B cell (primary cell): ENCODE measurements at regions not wholly inside any gene's neighbourhood (a gene's known extent, or its start where the extent isn't known, plus 50 kb on each side); places are given as distances from the start of the nearest gene placed in this dataset.

ENCODE experiments used
- ATAC-seq: fragments of 200-7000 bp; cut with Tn5 transposase; one replicate; pipeline ENCODE4 v1.10.0; 2021; ENCODE audit warnings: low read depth, mild to moderate bottlenecking, moderate number of reproducible peaks, moderate library complexity
- CTCF ChIA-PET: fragments of 350-600 bp; sonication (Branson Sonifier 250); formaldehyde crosslinking; loops from one replicate; lab custom pipeline; 2021; ENCODE audit warnings: antibody characterized with exemption, inconsistent platforms; lab: Charles Lee
- POLR2A ChIA-PET: fragments of 350-600 bp; sonication (Branson Sonifier 250); formaldehyde crosslinking; loops from one replicate; lab custom pipeline; 2021; ENCODE audit warnings: antibody characterized with exemption; lab: Charles Lee
- DNase-seq: peaks from one replicate; pipeline ENCODE4 v3.0.0; 2013
- H2AFZ ChIP-seq: 2 replicates; pipeline ENCODE4 v1.6.1; 2012; ENCODE audit warnings: mild to moderate bottlenecking, low read depth, low read length; ENCODE audit not compliant: insufficient read depth, poor library complexity, severe bottlenecking
- H3K27ac ChIP-seq, 2 donors: 1 replicate in 1 of 2; 2 replicates in 1 of 2; pipeline ENCODE4 v1.5.1; 2012 to 2013; ENCODE audit warnings: low read length in 2 of 2, mild to moderate bottlenecking in 2 of 2, moderate library complexity in 1 of 2
- H3K27me3 ChIP-seq, 4 experiments: fragments of 200-600 bp in 1 of 4; sonication (generic) in 1 of 4; replicated peaks in 1 of 4; 1 replicate in 2 of 4; 2 replicates in 2 of 4; pipeline versions ENCODE4 v1.6.1 to v1.7.0; 2013 to 2016; ENCODE audit warnings: low read length in 3 of 4, mild to moderate bottlenecking in 2 of 4, mixed read lengths in 1 of 4, moderate library complexity in 1 of 4; ENCODE audit not compliant: insufficient read depth in 4 of 4, control insufficient read depth in 3 of 4; ENCODE audit errors: control extremely low read depth in 1 of 4
- H3K36me3 ChIP-seq, 2 experiments: replicated peaks in 1 of 2; 1 replicate in 1 of 2; 2 replicates in 1 of 2; pipeline versions ENCODE4 v1.6.1 to v1.7.1; 2013; ENCODE audit warnings: low read length in 1 of 2; ENCODE audit not compliant: insufficient read depth in 2 of 2, control insufficient read depth in 1 of 2; ENCODE audit errors: control extremely low read depth in 1 of 2, extremely low read depth in 1 of 2
- H3K4me1 ChIP-seq, 2 donors: fragments of 200-600 bp in 1 of 2; sonication (generic) in 1 of 2; 1 replicate in 1 of 2; 2 replicates in 1 of 2; pipeline versions ENCODE4 v1.5.1 to v1.6.1; 2013 to 2017; ENCODE audit warnings: low read length in 2 of 2; ENCODE audit not compliant: control insufficient read depth in 2 of 2, insufficient read depth in 2 of 2
- H3K4me2 ChIP-seq: replicated peaks from 2 replicates; pipeline ENCODE3; 2012; ENCODE audit warnings: mild to moderate bottlenecking, low read depth, low read length; ENCODE audit not compliant: poor library complexity, severe bottlenecking
- H3K4me3 ChIP-seq, 5 experiments: fragments of 200-600 bp in 1 of 5; sonication (generic) in 1 of 5; 1 replicate in 3 of 5; 2 replicates in 2 of 5; pipeline versions ENCODE4 v1.5.1 to v1.7.0; 2011 to 2016; ENCODE audit warnings: low read length in 4 of 5, mild to moderate bottlenecking in 4 of 5, low read depth in 2 of 5, control low read depth in 1 of 5, moderate library complexity in 1 of 5; ENCODE audit not compliant: insufficient read depth in 1 of 5; ENCODE audit errors: control extremely low read depth in 1 of 5, extremely low read depth in 1 of 5
- H3K79me2 ChIP-seq: fragments of 200-600 bp; sonication (generic); one replicate; pipeline ENCODE4 v1.6.0; 2016; ENCODE audit warnings: low read length; ENCODE audit not compliant: control insufficient read depth, insufficient read depth
- H3K9ac ChIP-seq: fragments of 200-600 bp; sonication (generic); 2 replicates; pipeline ENCODE4 v1.6.1; 2017; ENCODE audit warnings: mild to moderate bottlenecking, low read length, moderate library complexity
- H3K9me3 ChIP-seq, 3 donors: one replicate each; pipeline versions ENCODE4 v1.6.1 to v1.7.1; 2013; ENCODE audit warnings: low read length in 2 of 3; ENCODE audit not compliant: control insufficient read depth in 2 of 3, insufficient read depth in 1 of 3; ENCODE audit errors: control extremely low read depth in 1 of 3
- H4K20me1 ChIP-seq: 2 replicates; pipeline ENCODE4 v1.6.0; 2012; ENCODE audit warnings: mild to moderate bottlenecking, low read length; ENCODE audit not compliant: insufficient read depth, control insufficient read depth, poor library complexity, severe bottlenecking
- H3K27ac Mint-ChIP-seq: one replicate; pipeline ENCODE4 v1.8.0; 2021; ENCODE audit warnings: mixed read lengths
- H3K27me3 Mint-ChIP-seq: one replicate; pipeline ENCODE4 v1.8.0; 2021; ENCODE audit warnings: mixed read lengths
- H3K4me1 Mint-ChIP-seq: one replicate; pipeline ENCODE4 v1.8.0; 2021; ENCODE audit warnings: mixed read lengths
- H3K4me3 Mint-ChIP-seq: one replicate; pipeline ENCODE4 v1.8.0; 2021; ENCODE audit warnings: mixed read lengths
- H3K9me3 Mint-ChIP-seq: one replicate; pipeline ENCODE4 v1.8.0; 2022; ENCODE audit warnings: mixed read lengths; ENCODE audit not compliant: insufficient read depth
- CTCF ChIP-seq: fragments of 200-600 bp; IDR thresholded peaks from one replicate; pipeline ENCODE4 v1.8.0; 2022; ENCODE audit warnings: antibody characterized with exemption, mild to moderate bottlenecking
- EZH2 ChIP-seq: IDR thresholded peaks from 2 replicates; pipeline ENCODE4 v1.6.1; 2012; ENCODE audit warnings: borderline replicate concordance, low read depth, mild to moderate bottlenecking, moderate library complexity, low read length; ENCODE audit not compliant: insufficient read depth, poor library complexity, severe bottlenecking
- WGBS: methylation state at CpG from one replicate; pipeline ENCODE4 v1.1.5; 2013; ENCODE audit warnings: missing lambda C conversion rate; ENCODE audit not compliant: insufficient coverage; 5-methylcytosine and 5-hydroxymethylcytosine counted together
- intact Hi-C: fragments of 100-400 bp; cut with micrococcal nuclease; formaldehyde crosslinking; loops from one replicate; pipeline ENCODE4 v1.10.0; 2022

GRCh38 chr11:116446048-116446941 lies 326.5 kb downstream of the BUD13 start:
- Histone ChIP-seq H3K36me3 (no peaks in the 10 kb centered on the region), H2AFZ (no peak overlapping the region), H4K20me1 (no peaks in the 10 kb centered on the region), H3K4me2 (no peak overlapping the region), H3K27me3 (no peaks in the 10 kb centered on the region), H3K9ac (no peak overlapping the region), H3K27ac (no peak overlapping the region), H3K9me3 (peaks cover 0 to 3% (median 0%) of the 10 kb centered on the region in 3 donors), H3K4me1 (no peaks in the 10 kb centered on the region), H3K79me2 (no peaks in the 10 kb centered on the region), H3K4me3 (no peak overlapping the region)
- no peak for TF ChIP-seq CTCF
- TF ChIP-seq EZH2, result no peak
- 63% methylated on average over 2 of the region's 5 CpGs for WGBS
- POLR2A ChIA-PET, result no interaction called here
- intact Hi-C loops, result no loop called here
- Mint-ChIP-seq H3K4me1 (no peaks in the 10 kb centered on the region), H3K27ac (no peak overlapping the region), H3K9me3 (no peaks in the 10 kb centered on the region), H3K4me3 (no peak overlapping the region), H3K27me3 (peaks cover 11% of the 10 kb centered on the region)
- DNase-seq (no peak), ATAC-seq (no peak)
- CTCF ChIA-PET, result no interaction called here
